ENCODE measurements at regions not wholly inside any gene's neighbourhood (a gene's known extent, or its start where the extent isn't known, plus 50 kb on each side); places are given as distances from the start of the nearest gene placed in this dataset.

- ChIA-PET POLR2A (no interaction called here), CTCF (no interaction called here)
- no peak for DNase-seq (ENCODE audit: extremely low spot score)
- no peak for TF ChIP-seq CTCF (IDR thresholded peaks at IDR 0.05; ENCODE audit: control extremely low read depth, extremely low read depth, low read depth, missing control alignments)
These were observed 517.2 kb upstream of the CDH6 start for GRCh38 chr5:30676223-30676840.

GRCh38 chr5:30667293-30667692 is 526.2 kb upstream of the CDH6 start:
- POLR2A ChIA-PET = no interaction called here

GRCh38 chr5:30663536-30663935 is 530.0 kb upstream of the CDH6 start:
- TF ChIP-seq CTCF (IDR thresholded peaks at IDR 0.05; ENCODE audit: control extremely low read depth, extremely low read depth, low read depth, missing control alignments) = no peak
- ChIA-PET CTCF (no interaction called here), POLR2A (no interaction called here)
- no peak for DNase-seq (ENCODE audit: extremely low spot score)

More at GRCh38 chr5:30667293-30667692, 526.2 kb upstream of the CDH6 start:
- DNase-seq (ENCODE audit: extremely low spot score) = no peak
- no peak for TF ChIP-seq CTCF (IDR thresholded peaks at IDR 0.05; ENCODE audit: control extremely low read depth, extremely low read depth, low read depth, missing control alignments)
- CTCF ChIA-PET = no interaction called here

GRCh38 chr5:30662373-30662772 is 531.1 kb upstream of the CDH6 start:
- ChIA-PET CTCF (no interaction called here), POLR2A (no interaction called here)
- no peak for DNase-seq (ENCODE audit: extremely low spot score)
- TF ChIP-seq CTCF (IDR thresholded peaks at IDR 0.05; ENCODE audit: control extremely low read depth, extremely low read depth, low read depth, missing control alignments) = no peak

GRCh38 chr5:30661730-30662129 is 531.8 kb upstream of the CDH6 start:
- ChIA-PET CTCF (no interaction called here), POLR2A (no interaction called here)
- no peak for TF ChIP-seq CTCF (IDR thresholded peaks at IDR 0.05; ENCODE audit: control extremely low read depth, extremely low read depth, low read depth, missing control alignments)
- DNase-seq (ENCODE audit: extremely low spot score) = no peak

- DNase-seq (ENCODE audit: extremely low spot score) = no peak
- TF ChIP-seq CTCF (IDR thresholded peaks at IDR 0.05; ENCODE audit: control extremely low read depth, extremely low read depth, low read depth, missing control alignments) = no peak
- POLR2A ChIA-PET = no interaction called here
- CTCF ChIA-PET = no interaction called here
These were observed 534.1 kb upstream of the CDH6 start for GRCh38 chr5:30659417-30659816.

- POLR2A ChIA-PET = no interaction called here
- CTCF ChIA-PET = no interaction called here
- TF ChIP-seq CTCF (IDR thresholded peaks at IDR 0.05; ENCODE audit: control extremely low read depth, extremely low read depth, low read depth, missing control alignments) = no peak
- no peak for DNase-seq (ENCODE audit: extremely low spot score)
These were observed 543.2 kb upstream of the CDH6 start for GRCh38 chr5:30650311-30650710.

Measured in GM10248 (cell line).